Endodermal cell (in vitro differentiated cells): ENCODE measurements at regions not wholly inside any gene's neighbourhood (a gene's known extent, or its start where the extent isn't known, plus 50 kb on each side); places are given as distances from the start of the nearest gene placed in this dataset.
A peak's percentile ranks its signal among the peaks of the same experiment; 100 is the strongest.

Source experiments
- DNase-seq: peaks from one replicate; pipeline ENCODE4 v3.0.0-alpha.2; 2017
- H3K27ac ChIP-seq: 2 replicates; pipeline ENCODE4 v1.5.1; 2013; ENCODE audit warnings: mild to moderate bottlenecking, low read depth, low read length, moderate library complexity
- H3K27me3 ChIP-seq: 2 replicates; pipeline ENCODE4 v1.6.1; 2013; ENCODE audit warnings: mild to moderate bottlenecking, low read length, moderate library complexity; ENCODE audit not compliant: insufficient read depth, control insufficient read depth, poor library complexity, severe bottlenecking
- H3K36me3 ChIP-seq: 2 replicates; pipeline ENCODE4 v1.7.0; 2013; ENCODE audit warnings: mild to moderate bottlenecking, low read length, moderate library complexity; ENCODE audit not compliant: control insufficient read depth, insufficient read depth
- H3K4me1 ChIP-seq: one replicate; pipeline ENCODE4 v1.7.0; 2013; ENCODE audit warnings: low read length; ENCODE audit not compliant: control insufficient read depth, insufficient read depth
- H3K4me3 ChIP-seq: 2 replicates; pipeline ENCODE4 v1.5.1; 2013; ENCODE audit warnings: mild to moderate bottlenecking, low read length, moderate library complexity
- H3K9ac ChIP-seq: 2 replicates; pipeline ENCODE4 v1.6.1; 2013; ENCODE audit warnings: mild to moderate bottlenecking, low read length, moderate library complexity; ENCODE audit not compliant: poor library complexity, severe bottlenecking; ENCODE audit errors: extremely low read depth
- H3K9me3 ChIP-seq: 2 replicates; pipeline ENCODE4 v1.6.1; 2013; ENCODE audit warnings: mild to moderate bottlenecking, low read length, moderate library complexity; ENCODE audit not compliant: control insufficient read depth
- H3K27ac Mint-ChIP-seq: 2 replicates; pipeline ENCODE4 v1.8.0; 2020; ENCODE audit warnings: mixed read lengths
- H3K27me3 Mint-ChIP-seq: 2 replicates; pipeline ENCODE4 v1.8.0; 2021; ENCODE audit warnings: mild to moderate bottlenecking, mixed read lengths; ENCODE audit not compliant: insufficient read depth
- H3K36me3 Mint-ChIP-seq: 2 replicates; pipeline ENCODE4 v1.8.0; 2020; ENCODE audit warnings: low read depth, mixed read lengths
- H3K4me1 Mint-ChIP-seq: 2 replicates; pipeline ENCODE4 v1.8.0; 2020; ENCODE audit warnings: mixed read lengths
- H3K4me3 Mint-ChIP-seq: 2 replicates; pipeline ENCODE4 v1.8.0; 2020; ENCODE audit warnings: mild to moderate bottlenecking, moderate library complexity, mixed read lengths
- H3K9me3 Mint-ChIP-seq: 2 replicates; pipeline ENCODE4 v1.8.0; 2020; ENCODE audit warnings: mild to moderate bottlenecking, mixed read lengths
- WGBS, 2 experiments: methylation state at CpG; one replicate each; pipeline versions ENCODE4 v1.1.5 to v1.1.7; 2013; ENCODE audit warnings: missing lambda C conversion rate in 2 of 2, mixed read lengths in 1 of 2; ENCODE audit not compliant: insufficient coverage in 1 of 2, insufficient read length in 1 of 2; 5-methylcytosine and 5-hydroxymethylcytosine counted together
- TF ChIP-seq, protein P1 (sequence below): fragments of 200-600 bp; sonication (generic); conservative IDR thresholded peaks from 2 replicates; pipeline ENCODE4 v1.5.0; 2021; ENCODE audit warnings: antibody characterized with exemption, mild to moderate bottlenecking

- DNase-seq: no peak
- H3K4me3 ChIP-seq: no peak overlapping the region
- WGBS, 2 experiments: 89 to 97% methylated on average over 5 of the region's 5 CpGs
- H3K4me1 Mint-ChIP-seq: no peaks in the 10 kb centered on the region
- H3K9me3 ChIP-seq: no peaks in the 10 kb centered on the region
- TF ChIP-seq, protein P1, sequence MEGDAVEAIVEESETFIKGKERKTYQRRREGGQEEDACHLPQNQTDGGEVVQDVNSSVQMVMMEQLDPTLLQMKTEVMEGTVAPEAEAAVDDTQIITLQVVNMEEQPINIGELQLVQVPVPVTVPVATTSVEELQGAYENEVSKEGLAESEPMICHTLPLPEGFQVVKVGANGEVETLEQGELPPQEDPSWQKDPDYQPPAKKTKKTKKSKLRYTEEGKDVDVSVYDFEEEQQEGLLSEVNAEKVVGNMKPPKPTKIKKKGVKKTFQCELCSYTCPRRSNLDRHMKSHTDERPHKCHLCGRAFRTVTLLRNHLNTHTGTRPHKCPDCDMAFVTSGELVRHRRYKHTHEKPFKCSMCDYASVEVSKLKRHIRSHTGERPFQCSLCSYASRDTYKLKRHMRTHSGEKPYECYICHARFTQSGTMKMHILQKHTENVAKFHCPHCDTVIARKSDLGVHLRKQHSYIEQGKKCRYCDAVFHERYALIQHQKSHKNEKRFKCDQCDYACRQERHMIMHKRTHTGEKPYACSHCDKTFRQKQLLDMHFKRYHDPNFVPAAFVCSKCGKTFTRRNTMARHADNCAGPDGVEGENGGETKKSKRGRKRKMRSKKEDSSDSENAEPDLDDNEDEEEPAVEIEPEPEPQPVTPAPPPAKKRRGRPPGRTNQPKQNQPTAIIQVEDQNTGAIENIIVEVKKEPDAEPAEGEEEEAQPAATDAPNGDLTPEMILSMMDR: no peak
- H3K27ac ChIP-seq: no peak overlapping the region
- H3K27ac Mint-ChIP-seq: no peak overlapping the region
- no peaks in the 10 kb centered on the region for H3K27me3 ChIP-seq
- H3K9ac ChIP-seq: no peak overlapping the region
- no peaks in the 10 kb centered on the region for H3K36me3 Mint-ChIP-seq
- no peaks in the 10 kb centered on the region for H3K27me3 Mint-ChIP-seq
- H3K4me3 Mint-ChIP-seq: no peak overlapping the region
- H3K36me3 ChIP-seq: no peaks in the 10 kb centered on the region
- H3K4me1 ChIP-seq: no peaks in the 10 kb centered on the region
- H3K9me3 Mint-ChIP-seq: peaks cover 3% of the 10 kb centered on the region
Observed at GRCh38 chr13:47726394-47726793, 274.7 kb downstream of the SUCLA2 start.

DNA sequence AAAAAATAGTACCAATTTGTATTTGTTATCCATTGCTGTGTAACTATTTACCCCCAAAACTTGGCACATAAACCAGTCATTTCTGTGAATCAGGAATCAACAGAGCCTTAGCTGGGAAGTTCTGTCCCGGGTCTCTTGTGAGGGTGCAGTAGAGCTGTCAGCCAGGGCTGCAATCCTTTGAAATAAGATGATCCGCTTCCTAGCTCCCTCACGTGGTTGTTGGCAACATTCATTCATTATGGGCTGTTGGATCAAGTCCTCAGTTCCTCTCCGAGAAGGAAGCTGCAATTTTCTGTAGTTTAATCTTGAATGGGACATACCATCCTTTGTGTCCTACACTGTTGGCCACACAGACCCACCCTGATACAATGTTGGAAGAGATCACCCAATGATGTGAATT lies 277.2 kb downstream of the SUCLA2 start:
- Mint-ChIP-seq H3K4me1 (no peaks in the 10 kb centered on the region), H3K4me3 (no peak overlapping the region), H3K9me3 (no peaks in the 10 kb centered on the region), H3K36me3 (no peaks in the 10 kb centered on the region), H3K27me3 (no peaks in the 10 kb centered on the region), H3K27ac (no peak overlapping the region)
- 70 to 72% methylated on average over 4 of the region's 4 CpGs for WGBS, 2 experiments
- Histone ChIP-seq H3K9me3 (no peaks in the 10 kb centered on the region), H3K36me3 (no peaks in the 10 kb centered on the region), H3K4me1 (no peaks in the 10 kb centered on the region), H3K27ac (no peak overlapping the region), H3K27me3 (no peaks in the 10 kb centered on the region), H3K9ac (no peak overlapping the region), H3K4me3 (no peak overlapping the region)
- peak; percentile 55 for DNase-seq
- TF ChIP-seq, protein P1: peak; percentile 46

DNA sequence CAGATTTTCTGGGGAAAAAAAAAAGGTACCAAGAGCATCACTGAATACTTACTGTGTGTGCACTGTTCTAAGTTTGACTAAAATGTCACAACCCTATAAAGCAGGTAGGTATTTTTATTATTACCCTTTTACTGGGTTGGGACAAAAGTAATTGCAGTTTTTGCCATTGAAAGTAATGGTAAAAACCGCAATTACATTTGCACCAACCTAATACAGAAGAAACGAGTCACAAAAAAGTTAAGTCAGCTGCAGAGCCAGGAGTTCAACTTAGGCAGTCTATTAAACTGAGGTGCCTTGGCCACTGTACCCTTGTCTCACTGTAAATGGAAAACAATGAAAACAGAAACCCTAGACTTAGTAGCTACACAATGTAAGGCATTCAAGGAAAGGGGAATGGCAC lies 281.9 kb downstream of the SUCLA2 start:
- Histone ChIP-seq H3K4me1 (no peaks in the 10 kb centered on the region), H3K27me3 (no peaks in the 10 kb centered on the region), H3K27ac (no peak overlapping the region), H3K9me3 (no peaks in the 10 kb centered on the region), H3K9ac (no peak overlapping the region), H3K36me3 (no peaks in the 10 kb centered on the region), H3K4me3 (no peak overlapping the region)
- H3K27ac Mint-ChIP-seq: no peak overlapping the region
- 88 to 96% methylated on average over 2 of the region's 2 CpGs for WGBS, 2 experiments
- no peak for DNase-seq
- H3K4me1 Mint-ChIP-seq: no peaks in the 10 kb centered on the region
- no peaks in the 10 kb centered on the region for H3K27me3 Mint-ChIP-seq
- H3K9me3 Mint-ChIP-seq: no peaks in the 10 kb centered on the region
- TF ChIP-seq, protein P1: no peak
- no peak overlapping the region for H3K4me3 Mint-ChIP-seq
- no peaks in the 10 kb centered on the region for H3K36me3 Mint-ChIP-seq
